ENCODE measurements at regions not wholly inside any gene's neighbourhood (a gene's known extent, or its start where the extent isn't known, plus 50 kb on each side); places are given as distances from the start of the nearest gene placed in this dataset.

DNA sequence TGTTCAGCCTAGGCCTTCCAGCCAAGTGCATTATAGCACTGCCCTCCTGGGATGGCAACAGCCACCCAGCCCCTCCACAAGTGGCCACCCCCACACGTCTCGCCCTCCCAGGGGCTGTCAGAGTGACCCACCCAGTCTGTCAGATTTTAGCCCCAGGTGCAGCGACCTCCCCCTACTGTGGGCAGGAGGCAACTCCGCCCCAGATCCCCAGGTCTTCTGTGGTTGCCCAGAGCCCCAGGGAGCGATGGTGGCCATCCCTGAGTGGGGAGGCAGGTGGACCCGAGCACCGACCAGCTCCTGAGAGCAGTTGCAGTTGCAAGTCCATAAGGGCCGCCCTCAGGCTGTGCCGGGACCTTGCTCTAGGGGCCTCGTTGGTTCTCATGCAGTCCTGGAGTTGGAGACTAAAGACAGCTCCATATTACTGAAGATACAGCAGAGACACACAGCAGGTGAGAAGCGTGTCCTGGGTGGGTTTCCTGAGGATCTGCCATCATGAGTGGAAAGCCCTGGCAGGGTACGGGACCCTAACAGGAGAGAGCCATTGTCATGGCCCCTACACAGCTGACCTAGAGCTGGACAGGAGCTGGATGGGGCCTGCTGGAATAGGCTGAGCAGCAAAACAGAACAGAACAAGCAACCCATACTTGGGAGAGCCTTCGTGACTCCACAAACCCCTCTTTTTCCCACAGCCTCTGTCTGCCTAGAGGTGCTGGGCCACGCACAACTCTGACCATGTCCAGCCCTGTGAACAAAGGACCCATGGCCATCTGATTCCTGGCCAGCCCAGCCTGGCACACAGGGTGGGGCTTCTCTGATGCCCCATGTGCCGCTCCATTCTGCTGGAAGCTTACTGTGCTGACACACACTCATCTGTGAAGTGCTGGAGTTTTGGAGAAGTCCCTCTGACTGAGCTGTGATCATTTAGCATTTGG is 110.3 kb upstream of the ALDH1A3 start:
- TF ChIP-seq CEBPB (IDR thresholded peaks at IDR 0.05; ENCODE audit: borderline replicate concordance in 1 of 2, low read depth in 2 of 2, low read length in 2 of 2) (no peak), ZSCAN29 (IDR thresholded peaks at IDR 0.05) (no peak), GABPA (IDR thresholded peaks at IDR 0.05; ENCODE audit: low read depth) (no peak), POLR2AphosphoS5 (IDR thresholded peaks at IDR 0.05; ENCODE audit: low read length) (no peak), SPI1 (IDR thresholded peaks at IDR 0.05; ENCODE audit: borderline replicate concordance, insufficient read depth, low read depth, low read length) (no peak), NFIC (IDR thresholded peaks at IDR 0.05; ENCODE audit: low read depth, low read length) (no peak), NRF1 (conservative IDR thresholded peaks at IDR 0.05; ENCODE audit: low read depth, low read length) (no peak), RFX5 (IDR thresholded peaks at IDR 0.05; ENCODE audit: low read depth, low read length) (no peak)
- TF ChIP-seq, protein P1, sequence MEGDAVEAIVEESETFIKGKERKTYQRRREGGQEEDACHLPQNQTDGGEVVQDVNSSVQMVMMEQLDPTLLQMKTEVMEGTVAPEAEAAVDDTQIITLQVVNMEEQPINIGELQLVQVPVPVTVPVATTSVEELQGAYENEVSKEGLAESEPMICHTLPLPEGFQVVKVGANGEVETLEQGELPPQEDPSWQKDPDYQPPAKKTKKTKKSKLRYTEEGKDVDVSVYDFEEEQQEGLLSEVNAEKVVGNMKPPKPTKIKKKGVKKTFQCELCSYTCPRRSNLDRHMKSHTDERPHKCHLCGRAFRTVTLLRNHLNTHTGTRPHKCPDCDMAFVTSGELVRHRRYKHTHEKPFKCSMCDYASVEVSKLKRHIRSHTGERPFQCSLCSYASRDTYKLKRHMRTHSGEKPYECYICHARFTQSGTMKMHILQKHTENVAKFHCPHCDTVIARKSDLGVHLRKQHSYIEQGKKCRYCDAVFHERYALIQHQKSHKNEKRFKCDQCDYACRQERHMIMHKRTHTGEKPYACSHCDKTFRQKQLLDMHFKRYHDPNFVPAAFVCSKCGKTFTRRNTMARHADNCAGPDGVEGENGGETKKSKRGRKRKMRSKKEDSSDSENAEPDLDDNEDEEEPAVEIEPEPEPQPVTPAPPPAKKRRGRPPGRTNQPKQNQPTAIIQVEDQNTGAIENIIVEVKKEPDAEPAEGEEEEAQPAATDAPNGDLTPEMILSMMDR (IDR thresholded peaks at IDR 0.05 in 2 of 3, conservative IDR thresholded peaks at IDR 0.05 in 1 of 3; ENCODE audit: control insufficient read depth in 2 of 3, extremely low read depth in 1 of 3, insufficient read depth in 1 of 3, low read depth in 3 of 3, low read length in 3 of 3) = no peak

Data from GM12878 (cell line).